GM12864 (cell line): ENCODE measurements at regions not wholly inside any gene's neighbourhood (a gene's known extent, or its start where the extent isn't known, plus 50 kb on each side); places are given as distances from the start of the nearest gene placed in this dataset.

Experiments
- DNase-seq: peaks from one replicate; pipeline ENCODE4 v3.0.0-alpha.2; 2011; ENCODE audit warnings: low read depth
- H3K4me3 ChIP-seq: 2 replicates; pipeline ENCODE4 v1.5.1; 2011; ENCODE audit warnings: mild to moderate bottlenecking, low read depth, low read length, control low read depth
- CTCF ChIP-seq: IDR thresholded peaks from 2 replicates; pipeline ENCODE4 v1.5.1; 2011; ENCODE audit warnings: low read depth, mild to moderate bottlenecking, moderate library complexity, low read length, control low read depth, inconsistent platforms; ENCODE audit errors: missing control alignments

GRCh38 chr1:191699343-191699742 lies 458.9 kb upstream of the RGS18 start:
- TF ChIP-seq CTCF = no peak
- no peak for DNase-seq
- no peak overlapping the region for H3K4me3 ChIP-seq

- TF ChIP-seq CTCF = no peak
- DNase-seq = no peak
Observed at GRCh38 chr1:191700922-191701321, 457.3 kb upstream of the RGS18 start.

DNA sequence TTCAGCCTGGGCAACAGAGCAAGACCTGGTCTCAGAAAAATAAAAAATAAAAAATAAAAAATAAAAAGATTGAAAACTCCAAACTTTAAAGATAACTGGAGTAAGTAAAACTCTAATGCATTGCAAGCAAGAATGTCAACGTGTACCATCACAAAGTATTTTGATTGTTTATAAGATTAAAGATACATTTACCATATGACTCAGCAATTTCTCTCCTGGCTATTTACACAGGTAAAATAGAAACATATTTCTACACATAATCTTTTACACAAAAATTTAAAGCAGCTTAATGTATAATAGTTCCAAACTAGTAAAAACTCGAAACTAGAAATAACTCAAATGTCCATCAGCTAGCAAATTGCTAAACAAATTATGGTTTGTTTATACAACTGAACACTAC lies 456.1 kb upstream of the RGS18 start:
- DNase-seq = no peak
- H3K4me3 ChIP-seq = no peak overlapping the region
- no peak for TF ChIP-seq CTCF

More at GRCh38 chr1:191700922-191701321, 457.3 kb upstream of the RGS18 start:
- H3K4me3 ChIP-seq = no peak overlapping the region

DNA sequence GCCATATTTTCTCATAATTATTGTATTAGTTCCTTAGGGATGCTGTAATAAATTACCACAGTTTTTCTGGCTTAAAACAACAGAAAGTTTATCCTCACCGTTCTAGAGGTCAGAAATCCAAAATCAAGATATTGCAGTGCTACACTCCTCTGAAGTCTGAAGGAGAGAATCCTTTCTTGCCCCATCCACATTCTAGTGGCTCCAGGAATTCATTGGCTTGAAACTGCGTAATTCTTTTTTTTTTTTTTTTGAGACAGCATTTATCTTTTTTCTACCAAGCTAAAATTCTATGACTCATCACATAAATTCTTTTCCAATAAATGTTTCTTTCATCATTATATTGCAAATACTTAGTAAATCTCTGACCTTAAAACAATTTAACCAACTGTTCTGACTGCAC lies 451.0 kb upstream of the RGS18 start:
- no peak overlapping the region for H3K4me3 ChIP-seq
- no peak for DNase-seq
- TF ChIP-seq CTCF = no peak

DNA sequence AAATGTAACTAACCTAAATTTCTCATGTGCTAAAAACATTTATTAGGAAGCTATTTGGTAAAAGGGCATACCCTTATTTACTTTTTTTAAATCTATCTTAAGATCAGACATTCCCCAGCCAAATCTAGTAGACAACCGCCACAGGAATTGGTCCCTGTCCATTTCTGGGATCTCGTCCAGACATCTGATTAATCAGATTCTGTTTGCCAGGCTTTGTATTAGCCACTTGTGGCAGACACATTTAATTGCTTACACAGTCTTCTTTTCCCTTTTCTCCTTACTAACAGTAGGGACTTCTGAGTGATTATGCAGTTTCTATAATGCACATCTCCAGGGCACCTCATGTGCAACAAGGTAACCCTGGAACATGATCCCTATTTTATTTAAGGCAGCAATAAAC lies 449.0 kb upstream of the RGS18 start:
- no peak for TF ChIP-seq CTCF
- H3K4me3 ChIP-seq = no peak overlapping the region
- no peak for DNase-seq

GRCh38 chr1:191711961-191712360 lies 446.3 kb upstream of the RGS18 start:
- no peak overlapping the region for H3K4me3 ChIP-seq
- TF ChIP-seq CTCF = no peak
- DNase-seq = no peak

DNA sequence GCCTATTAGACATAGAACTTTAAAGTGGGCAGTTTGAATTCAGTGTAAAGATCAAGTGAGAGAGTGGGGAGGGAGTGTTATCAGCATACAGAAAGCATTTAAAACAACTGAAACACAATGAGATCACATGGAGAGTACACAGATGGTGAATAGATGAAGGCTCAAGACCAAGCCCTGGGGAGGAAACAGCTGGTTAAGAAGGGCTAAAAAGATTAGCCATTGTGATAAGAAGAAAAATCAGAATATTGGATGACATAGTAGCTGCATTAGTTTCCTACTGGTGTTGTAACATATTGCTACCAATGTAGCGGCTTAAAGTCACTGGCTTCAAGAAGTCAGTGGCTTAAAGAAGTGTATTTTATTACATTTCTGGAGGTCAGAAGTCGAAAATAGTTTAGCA lies 443.4 kb upstream of the RGS18 start:
- no peak overlapping the region for H3K4me3 ChIP-seq
- no peak for TF ChIP-seq CTCF
- DNase-seq = no peak
